Bronchial epithelial cell (primary cell): ENCODE measurements at regions not wholly inside any gene's neighbourhood (a gene's known extent, or its start where the extent isn't known, plus 50 kb on each side); places are given as distances from the start of the nearest gene placed in this dataset.

ENCODE experiments used
- DNase-seq: peaks from one replicate; pipeline ENCODE4 v3.0.0-alpha.2; 2010; ENCODE audit warnings: low read depth
- FAIRE-seq: peaks from 2 replicates; lab custom pipeline; 2011; peaks lifted over from hg19 to GRCh38; lab: Jason Lieb, UNC
- H3K27me3 ChIP-seq: 2 replicates; pipeline ENCODE4 v1.5.1; 2011; ENCODE audit warnings: low read length; ENCODE audit not compliant: control insufficient read depth, insufficient read depth
- H3K36me3 ChIP-seq: 2 replicates; pipeline ENCODE4 v1.5.1; 2011; ENCODE audit warnings: low read length; ENCODE audit not compliant: control insufficient read depth, insufficient read depth
- H3K4me3 ChIP-seq: 2 replicates; pipeline ENCODE4 v1.5.1; 2011; ENCODE audit warnings: mild to moderate bottlenecking, low read depth, low read length, control low read depth
- CTCF ChIP-seq: IDR thresholded peaks from 2 replicates; pipeline ENCODE4 v1.5.1; 2011; ENCODE audit warnings: mild to moderate bottlenecking, moderate library complexity, low read length, control low read depth, inconsistent platforms; ENCODE audit not compliant: insufficient read depth, severe bottlenecking

- no peak for TF ChIP-seq CTCF
- Histone ChIP-seq H3K4me3 (no peak overlapping the region), H3K27me3 (peaks cover 10% of the 10 kb centered on the region), H3K36me3 (no peaks in the 10 kb centered on the region)
- DNase-seq (no peak), FAIRE-seq (no peak)
These were observed 122.9 kb upstream of the TLE3 start for GRCh38 chr15:70220490-70221096.

- H3K27me3 ChIP-seq, result peaks cover 8% of the 10 kb centered on the region
- no peak overlapping the region for H3K4me3 ChIP-seq
- no peak for TF ChIP-seq CTCF
- DNase-seq, result no peak
- FAIRE-seq, result no peak
- no peaks in the 10 kb centered on the region for H3K36me3 ChIP-seq
These were observed 122.2 kb upstream of the TLE3 start for GRCh38 chr15:70219966-70220365.

- no peaks in the 10 kb centered on the region for H3K36me3 ChIP-seq
- no peak for TF ChIP-seq CTCF
- peaks cover 6% of the 10 kb centered on the region for H3K27me3 ChIP-seq
- DNase-seq (no peak), FAIRE-seq (no peak)
- H3K4me3 ChIP-seq, result no peak overlapping the region
These were observed 121.7 kb upstream of the TLE3 start for GRCh38 chr15:70219256-70219895.

- no peak for DNase-seq
- H3K27me3 ChIP-seq, result peaks cover 8% of the 10 kb centered on the region
- no peak overlapping the region for H3K4me3 ChIP-seq
- no peak for FAIRE-seq
- no peak for TF ChIP-seq CTCF
- H3K36me3 ChIP-seq, result no peaks in the 10 kb centered on the region
These were observed 119.8 kb upstream of the TLE3 start for GRCh38 chr15:70217226-70218160.

- DNase-seq (no peak), FAIRE-seq (no peak)
- H3K4me3 ChIP-seq, result no peak overlapping the region
- TF ChIP-seq CTCF, result no peak
- H3K27me3 ChIP-seq, result peaks cover 15% of the 10 kb centered on the region
- no peaks in the 10 kb centered on the region for H3K36me3 ChIP-seq
These were observed 118.2 kb upstream of the TLE3 start for GRCh38 chr15:70215951-70216350.
